ENCODE measurements at regions not wholly inside any gene's neighbourhood (a gene's known extent, or its start where the extent isn't known, plus 50 kb on each side); places are given as distances from the start of the nearest gene placed in this dataset.

DNA sequence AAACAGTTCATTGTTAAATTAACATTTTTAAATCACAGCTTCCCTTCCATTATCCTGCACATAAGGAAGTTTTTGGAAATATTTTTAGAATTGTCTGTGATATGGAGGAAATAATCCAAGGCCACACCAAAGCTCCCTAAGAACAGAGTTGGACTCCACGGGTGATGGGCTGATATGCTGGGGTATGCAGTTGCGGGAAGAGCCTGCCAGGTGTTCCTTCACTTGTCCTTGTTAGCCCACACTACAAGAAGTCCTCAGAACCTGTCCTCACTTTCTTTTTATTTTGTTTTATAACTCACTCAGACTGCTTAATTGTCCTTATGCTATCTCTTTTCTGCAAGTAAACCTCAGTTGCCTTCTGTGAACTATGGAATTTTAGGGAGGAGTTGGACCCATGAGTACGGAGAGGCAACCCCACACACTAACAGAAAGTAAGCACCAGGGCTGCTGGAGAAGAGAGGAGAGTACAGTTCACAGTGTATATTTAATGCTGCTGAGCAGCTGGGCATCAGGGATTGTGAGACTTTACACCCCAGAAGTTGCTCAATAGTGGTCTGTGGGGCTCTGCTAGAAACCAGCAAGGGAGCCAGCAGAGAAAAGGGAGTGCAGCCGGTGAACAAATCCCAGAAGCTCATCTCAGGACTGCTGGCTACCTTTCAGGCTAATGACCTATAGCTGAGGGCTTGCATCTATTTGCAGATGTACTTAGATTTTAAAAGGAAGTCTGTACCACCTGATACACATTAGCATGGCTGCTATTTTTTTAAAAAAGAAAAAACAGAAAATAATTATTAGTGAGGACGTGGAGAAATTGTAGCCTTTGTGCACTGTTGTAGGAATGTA lies 64.6 kb upstream of the FOXN2 start:
- H3K36me3 ChIP-seq, result no peaks in the 10 kb centered on the region
- no peaks in the 10 kb centered on the region for H3K27me3 ChIP-seq
- TF ChIP-seq, protein P1, sequence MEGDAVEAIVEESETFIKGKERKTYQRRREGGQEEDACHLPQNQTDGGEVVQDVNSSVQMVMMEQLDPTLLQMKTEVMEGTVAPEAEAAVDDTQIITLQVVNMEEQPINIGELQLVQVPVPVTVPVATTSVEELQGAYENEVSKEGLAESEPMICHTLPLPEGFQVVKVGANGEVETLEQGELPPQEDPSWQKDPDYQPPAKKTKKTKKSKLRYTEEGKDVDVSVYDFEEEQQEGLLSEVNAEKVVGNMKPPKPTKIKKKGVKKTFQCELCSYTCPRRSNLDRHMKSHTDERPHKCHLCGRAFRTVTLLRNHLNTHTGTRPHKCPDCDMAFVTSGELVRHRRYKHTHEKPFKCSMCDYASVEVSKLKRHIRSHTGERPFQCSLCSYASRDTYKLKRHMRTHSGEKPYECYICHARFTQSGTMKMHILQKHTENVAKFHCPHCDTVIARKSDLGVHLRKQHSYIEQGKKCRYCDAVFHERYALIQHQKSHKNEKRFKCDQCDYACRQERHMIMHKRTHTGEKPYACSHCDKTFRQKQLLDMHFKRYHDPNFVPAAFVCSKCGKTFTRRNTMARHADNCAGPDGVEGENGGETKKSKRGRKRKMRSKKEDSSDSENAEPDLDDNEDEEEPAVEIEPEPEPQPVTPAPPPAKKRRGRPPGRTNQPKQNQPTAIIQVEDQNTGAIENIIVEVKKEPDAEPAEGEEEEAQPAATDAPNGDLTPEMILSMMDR (IDR thresholded peaks at IDR 0.05), result no peak
- 16 to 17% methylated on average over 5 of the region's 5 CpGs for WGBS, 2 donors
- DNase-seq, result no peak
- H3K4me1 ChIP-seq, result peaks cover 8 to 46% (median 28%) of the 10 kb centered on the region in 9 donors
- no peak overlapping the region for H3K4me3 ChIP-seq
- no peaks in the 10 kb centered on the region for H3K9me3 ChIP-seq
- intact Hi-C loops (cut with DNase I), result loop anchor here in 3 of 10 donors (5.0 to 10.0 kb wide), 4 partner anchors 57 to 345 kb away; partner anchors contain the start of gene FBXO11 (in 1 of the 3)
- peak overlapping the region in 9 of 10 donors; percentile 17 to 90 (median 75) for H3K27ac ChIP-seq
- ATAC-seq, result peak in 7 of 8 donors; percentile 29 to 53 (median 40)

DNA sequence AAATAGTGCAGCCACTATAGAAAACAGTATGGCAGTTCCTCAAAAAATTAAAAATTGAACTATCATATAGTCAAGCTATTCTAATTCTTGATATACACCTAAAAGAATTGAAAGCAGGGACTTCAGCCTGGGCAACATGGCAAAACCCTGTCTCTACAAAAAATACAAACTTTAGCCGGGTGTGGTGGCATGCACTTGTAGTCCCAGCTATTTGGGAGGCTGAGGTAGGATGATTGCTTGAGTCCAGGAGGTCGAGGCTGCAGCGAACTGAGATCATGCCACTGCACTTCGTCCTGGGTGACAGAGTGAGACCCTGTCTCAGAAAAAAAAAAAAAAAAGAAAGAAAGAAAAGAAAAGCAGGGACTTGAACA lies 64.0 kb upstream of the FOXN2 start:
- TF ChIP-seq, protein P1 (IDR thresholded peaks at IDR 0.05), result no peak
- no peak for DNase-seq
- Histone ChIP-seq H3K36me3 (no peaks in the 10 kb centered on the region), H3K27ac (peak overlapping the region in 7 of 10 donors; percentile 2 to 90 (median 75)), H3K4me3 (no peak overlapping the region), H3K27me3 (no peaks in the 10 kb centered on the region), H3K4me1 (peaks cover 8 to 46% (median 28%) of the 10 kb centered on the region in 9 donors), H3K9me3 (no peaks in the 10 kb centered on the region)
- WGBS, 2 donors, result 91 to 96% methylated on average over 4 of the region's 4 CpGs
- intact Hi-C loops (cut with DNase I), result loop anchor here in 2 of 10 donors (5.0 to 10.0 kb wide), 2 partner anchors 57 to 346 kb away; partner anchors contain the start of gene FBXO11 (in 1 of the 2)
- ATAC-seq, result no peak

DNA sequence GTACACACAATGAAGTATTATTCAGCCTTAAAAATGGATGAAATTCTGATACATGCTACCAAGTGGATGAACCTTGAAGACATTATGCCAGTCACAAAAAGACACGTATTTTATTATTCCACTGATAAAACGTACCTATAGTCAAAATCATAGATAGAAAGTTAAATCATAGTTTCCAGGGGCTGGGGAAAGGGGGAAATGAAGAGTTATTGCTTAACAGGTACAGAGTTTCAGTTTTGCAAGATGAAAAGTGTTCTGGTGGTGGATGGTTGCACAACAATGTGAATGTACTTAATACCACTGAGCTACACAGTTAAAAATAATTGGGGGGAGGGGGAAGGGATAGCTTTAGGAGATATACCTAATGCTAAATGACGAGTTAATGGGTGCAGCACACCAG lies 63.5 kb upstream of the FOXN2 start:
- Histone ChIP-seq H3K27me3 (no peaks in the 10 kb centered on the region), H3K27ac (peak overlapping the region in 2 of 10 donors; percentile 2 to 75), H3K4me3 (no peak overlapping the region), H3K36me3 (no peaks in the 10 kb centered on the region), H3K4me1 (peaks cover 8 to 46% (median 28%) of the 10 kb centered on the region in 9 donors), H3K9me3 (no peaks in the 10 kb centered on the region)
- DNase-seq, result no peak
- TF ChIP-seq, protein P1 (IDR thresholded peaks at IDR 0.05), result no peak
- ATAC-seq, result no peak
- WGBS, 2 donors, result 77 to 86% methylated on average over 3 of the region's 3 CpGs
- intact Hi-C loops (cut with DNase I), result loop anchor here in 2 of 10 donors (5.0 to 10.0 kb wide), 2 partner anchors 56 to 346 kb away; partner anchors contain the start of gene FBXO11 (in 1 of the 2)

DNA sequence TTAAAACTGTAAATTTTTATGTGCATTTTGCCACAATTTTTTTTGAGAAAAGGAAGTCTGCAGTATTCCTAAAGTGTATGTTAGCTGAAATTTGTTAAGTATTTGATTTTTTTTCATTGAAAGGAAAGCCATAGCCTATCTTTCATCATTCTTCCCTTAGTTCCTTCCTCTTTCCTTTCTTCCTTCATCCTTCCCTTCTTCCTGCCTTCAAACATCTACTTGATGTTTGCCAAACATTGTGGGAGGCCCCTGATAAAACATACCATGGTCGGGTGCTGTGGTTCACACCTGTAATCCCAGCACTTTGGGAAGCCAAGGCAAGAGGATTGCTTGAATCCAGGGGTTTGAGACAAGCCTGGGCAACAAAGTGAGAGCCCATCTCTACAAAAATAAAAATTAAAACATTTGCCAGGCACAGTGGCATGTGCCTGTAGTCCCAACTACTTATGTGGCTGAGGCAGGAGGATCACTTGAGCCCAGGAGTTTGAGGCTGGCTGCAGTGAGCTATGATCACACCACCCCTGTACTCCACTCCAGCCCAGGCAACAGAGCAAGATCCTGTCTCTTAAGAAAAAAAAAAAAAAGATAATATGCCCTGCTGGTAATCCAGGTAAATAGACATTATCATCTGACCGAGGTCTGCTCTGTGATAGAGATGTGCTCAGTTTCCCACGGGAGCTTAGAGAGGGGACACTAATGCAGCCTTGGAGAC lies 62.9 kb upstream of the FOXN2 start:
- peak overlapping the region in 1 of 10 donors; percentile 41 for H3K27ac ChIP-seq

More for the DNA sequence above, 62.9 kb upstream of the FOXN2 start:
- intact Hi-C loops (cut with DNase I), result loop anchor here in 2 of 10 donors (5.0 to 10.0 kb wide), 2 partner anchors 56 to 347 kb away; partner anchors contain the start of gene FBXO11 (in 1 of the 2)
- Histone ChIP-seq H3K9me3 (no peaks in the 10 kb centered on the region), H3K27me3 (no peaks in the 10 kb centered on the region), H3K4me1 (peaks cover 8 to 46% (median 28%) of the 10 kb centered on the region in 9 donors), H3K36me3 (no peaks in the 10 kb centered on the region), H3K4me3 (no peak overlapping the region)
- TF ChIP-seq, protein P1 (IDR thresholded peaks at IDR 0.05), result no peak
- DNase-seq (no peak), ATAC-seq (no peak)
- WGBS, 2 donors, result 72 to 78% methylated on average over 3 of the region's 3 CpGs

Measured in heart right ventricle (tissue), 16 donors.